LNCAP (cell line): ENCODE measurements at regions not wholly inside any gene's neighbourhood (a gene's known extent, or its start where the extent isn't known, plus 50 kb on each side); places are given as distances from the start of the nearest gene placed in this dataset.

ENCODE experiments used
- CTCF ChIP-seq: fragments of 450-650 bp; IDR thresholded peaks from 2 replicates; pipeline ENCODE4 v1.5.1; 2017; ENCODE audit warnings: mild to moderate bottlenecking

GRCh38 chr18:37684590-37684989 lies 119.0 kb upstream of the CELF4 start:
- no peak for TF ChIP-seq CTCF

GRCh38 chr18:37684183-37684582 lies 118.6 kb upstream of the CELF4 start:
- TF ChIP-seq CTCF = no peak

GRCh38 chr18:37680911-37681310 lies 115.3 kb upstream of the CELF4 start:
- TF ChIP-seq CTCF = no peak

GRCh38 chr18:37676276-37676675 lies 110.7 kb upstream of the CELF4 start:
- no peak for TF ChIP-seq CTCF

GRCh38 chr18:37675699-37676098 lies 110.1 kb upstream of the CELF4 start:
- TF ChIP-seq CTCF = no peak

- TF ChIP-seq CTCF = no peak
Observed at GRCh38 chr18:37674570-37674969, 109.0 kb upstream of the CELF4 start.

- no peak for TF ChIP-seq CTCF
Observed at GRCh38 chr18:37673671-37674070, 108.1 kb upstream of the CELF4 start.

- TF ChIP-seq CTCF = no peak
Observed at GRCh38 chr18:37672932-37673595, 107.5 kb upstream of the CELF4 start.
